WTC11 (cell line): ENCODE measurements at regions not wholly inside any gene's neighbourhood (a gene's known extent, or its start where the extent isn't known, plus 50 kb on each side); places are given as distances from the start of the nearest gene placed in this dataset.

Experiments used
- ATAC-seq: fragments of 200-7000 bp; cut with Tn5 transposase; 2 replicates; pipeline ENCODE4 v1.10.0; 2021; ENCODE audit warnings: mild to moderate bottlenecking, moderate library complexity
- CTCF ChIA-PET: fragments of 300-600 bp; sonication (Branson Sonifier 250); formaldehyde crosslinking; loops from one replicate; lab custom pipeline; 2021; ENCODE audit warnings: antibody characterized with exemption; lab: Charles Lee
- POLR2A ChIA-PET: fragments of 350-600 bp; sonication (Branson Sonifier 250); formaldehyde crosslinking; loops from one replicate; lab custom pipeline; 2021; ENCODE audit warnings: antibody characterized with exemption; lab: Charles Lee
- DNase-seq: peaks from one replicate; pipeline ENCODE4 v3.0.0; 2021; ENCODE audit warnings: low spot score
- H3K27ac Mint-ChIP-seq: 2 replicates; pipeline ENCODE4 v1.8.0; 2021; ENCODE audit warnings: mixed read lengths
- H3K27me3 Mint-ChIP-seq: 2 replicates; pipeline ENCODE4 v1.8.0; 2021; ENCODE audit warnings: low read depth, mild to moderate bottlenecking, moderate library complexity, mixed read lengths
- H3K36me3 Mint-ChIP-seq: 2 replicates; pipeline ENCODE4 v1.8.0; 2021; ENCODE audit warnings: mixed read lengths
- H3K4me1 Mint-ChIP-seq: 2 replicates; pipeline ENCODE4 v1.8.0; 2022; ENCODE audit warnings: mixed read lengths
- H3K4me3 Mint-ChIP-seq: 2 replicates; pipeline ENCODE4 v1.8.0; 2021; ENCODE audit warnings: mild to moderate bottlenecking, moderate library complexity, mixed read lengths
- H3K9me3 Mint-ChIP-seq: 2 replicates; pipeline ENCODE4 v1.8.0; 2021; ENCODE audit warnings: mixed read lengths
- KAT7 ChIP-seq: sonication (generic); formaldehyde crosslinking; IDR thresholded peaks from 2 replicates; pipeline ENCODE4 v1.8.1; 2023; ENCODE audit warnings: missing genetic modification reagents, mild to moderate bottlenecking, borderline replicate concordance
- NR1H2 ChIP-seq: sonication (generic); formaldehyde crosslinking; IDR thresholded peaks from 2 replicates; pipeline ENCODE4 v1.9.0; 2021; ENCODE audit warnings: mild to moderate bottlenecking, moderate library complexity, missing genetic modification reagents
- TCF7 ChIP-seq: sonication (generic); formaldehyde crosslinking; IDR thresholded peaks from 2 replicates; pipeline ENCODE4 v1.8.0; 2022; ENCODE audit warnings: mild to moderate bottlenecking, low read depth, missing genetic modification reagents, moderate library complexity
- ZNF263 ChIP-seq: sonication (generic); formaldehyde crosslinking; IDR thresholded peaks from 2 replicates; pipeline ENCODE4 v1.8.1; 2022; ENCODE audit warnings: low read depth, mild to moderate bottlenecking, moderate library complexity, missing genetic modification reagents
- TF ChIP-seq, protein P1 (sequence below): fragments of 250-450 bp; sonication (Bioruptor Pico); IDR thresholded peaks from 2 replicates; pipeline ENCODE4 v1.9.0; 2021; ENCODE audit warnings: moderate library complexity, mild to moderate bottlenecking, inconsistent platforms, borderline replicate concordance
- TF ChIP-seq, protein P2 (sequence below): sonication (generic); formaldehyde crosslinking; IDR thresholded peaks from 2 replicates; pipeline ENCODE4 v1.8.1; 2023; ENCODE audit warnings: mild to moderate bottlenecking, missing genetic modification reagents, moderate library complexity
- TF ChIP-seq, protein P3 (sequence below): sonication (generic); formaldehyde crosslinking; IDR thresholded peaks from 2 replicates; pipeline ENCODE4 v1.8.1; 2022; ENCODE audit warnings: missing genetic modification reagents, borderline replicate concordance
- TF ChIP-seq, protein P4 (sequence below): sonication (generic); formaldehyde crosslinking; conservative IDR thresholded peaks from 2 replicates; pipeline ENCODE4 v1.8.1; 2023; ENCODE audit warnings: mild to moderate bottlenecking, low read depth, missing genetic modification reagents, moderate library complexity
- TF ChIP-seq, protein P5 (sequence below): fragments of 250-450 bp; sonication (Bioruptor Pico); IDR thresholded peaks from 2 replicates; pipeline ENCODE4 v1.9.0; 2021; ENCODE audit warnings: mild to moderate bottlenecking
- TF ChIP-seq, protein P6 (sequence below): sonication (generic); formaldehyde crosslinking; IDR thresholded peaks from 2 replicates; pipeline ENCODE4 v1.8.0; 2022; ENCODE audit warnings: mild to moderate bottlenecking, missing genetic modification reagents
- TF ChIP-seq, protein P7 (sequence below): sonication (generic); formaldehyde crosslinking; IDR thresholded peaks from 2 replicates; pipeline ENCODE4 v1.8.1; 2022; ENCODE audit warnings: low read depth, mild to moderate bottlenecking, moderate library complexity, missing genetic modification reagents, borderline replicate concordance
- TF ChIP-seq, protein P8 (sequence below): sonication (generic); formaldehyde crosslinking; IDR thresholded peaks from 2 replicates; pipeline ENCODE4 v1.8.0; 2023; ENCODE audit warnings: mild to moderate bottlenecking, missing genetic modification reagents
- TF ChIP-seq, protein P9 (sequence below): sonication (generic); formaldehyde crosslinking; conservative IDR thresholded peaks from 2 replicates; pipeline ENCODE4 v1.8.1; 2022; ENCODE audit warnings: mild to moderate bottlenecking, missing genetic modification reagents

DNA sequence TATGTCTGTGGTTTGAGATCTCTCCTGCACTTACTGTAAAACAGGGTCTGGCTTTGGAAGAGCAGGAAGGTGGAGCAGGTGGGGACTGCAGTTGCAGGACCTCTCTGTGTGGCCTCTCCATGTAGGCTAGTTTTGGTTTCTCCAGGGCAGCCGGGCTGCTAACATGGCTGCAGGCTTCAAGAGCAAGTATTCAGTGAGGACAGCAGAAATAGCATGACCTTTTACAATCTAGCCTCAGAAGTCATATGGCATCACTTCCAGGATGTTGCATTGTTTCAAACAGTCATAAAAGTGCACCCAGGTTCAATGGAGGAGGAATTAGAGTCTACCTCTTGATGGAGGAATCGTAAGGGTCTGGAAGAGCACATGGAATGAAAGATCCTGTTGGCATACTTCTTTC lies 728.7 kb downstream of the NTRK3 start:
- DNase-seq (no peak), ATAC-seq (no peak)
- Mint-ChIP-seq H3K4me3 (no peak overlapping the region), H3K27me3 (no peaks in the 10 kb centered on the region), H3K4me1 (peaks cover 4% of the 10 kb centered on the region; the same call in 1 of the 2 replicates), H3K27ac (no peak overlapping the region), H3K9me3 (peaks cover 28% of the 10 kb centered on the region), H3K36me3 (no peaks in the 10 kb centered on the region)
- ChIA-PET POLR2A (no interaction called here), CTCF (no interaction called here)
- TF ChIP-seq, protein P1, sequence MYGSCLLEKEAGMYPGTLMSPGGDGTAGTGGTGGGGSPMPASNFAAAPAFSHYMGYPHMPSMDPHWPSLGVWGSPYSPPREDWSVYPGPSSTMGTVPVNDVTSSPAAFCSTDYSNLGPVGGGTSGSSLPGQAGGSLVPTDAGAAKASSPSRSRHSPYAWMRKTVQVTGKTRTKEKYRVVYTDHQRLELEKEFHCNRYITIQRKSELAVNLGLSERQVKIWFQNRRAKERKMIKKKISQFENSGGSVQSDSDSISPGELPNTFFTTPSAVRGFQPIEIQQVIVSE (CRISPR knock-in tag): no peak
- TF ChIP-seq, protein P2, sequence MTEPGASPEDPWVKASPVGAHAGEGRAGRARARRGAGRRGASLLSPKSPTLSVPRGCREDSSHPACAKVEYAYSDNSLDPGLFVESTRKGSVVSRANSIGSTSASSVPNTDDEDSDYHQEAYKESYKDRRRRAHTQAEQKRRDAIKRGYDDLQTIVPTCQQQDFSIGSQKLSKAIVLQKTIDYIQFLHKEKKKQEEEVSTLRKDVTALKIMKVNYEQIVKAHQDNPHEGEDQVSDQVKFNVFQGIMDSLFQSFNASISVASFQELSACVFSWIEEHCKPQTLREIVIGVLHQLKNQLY (CRISPR knock-in tag): no peak
- TF ChIP-seq TCF7 (CRISPR knock-in tag): no peak
- TF ChIP-seq, protein P3, sequence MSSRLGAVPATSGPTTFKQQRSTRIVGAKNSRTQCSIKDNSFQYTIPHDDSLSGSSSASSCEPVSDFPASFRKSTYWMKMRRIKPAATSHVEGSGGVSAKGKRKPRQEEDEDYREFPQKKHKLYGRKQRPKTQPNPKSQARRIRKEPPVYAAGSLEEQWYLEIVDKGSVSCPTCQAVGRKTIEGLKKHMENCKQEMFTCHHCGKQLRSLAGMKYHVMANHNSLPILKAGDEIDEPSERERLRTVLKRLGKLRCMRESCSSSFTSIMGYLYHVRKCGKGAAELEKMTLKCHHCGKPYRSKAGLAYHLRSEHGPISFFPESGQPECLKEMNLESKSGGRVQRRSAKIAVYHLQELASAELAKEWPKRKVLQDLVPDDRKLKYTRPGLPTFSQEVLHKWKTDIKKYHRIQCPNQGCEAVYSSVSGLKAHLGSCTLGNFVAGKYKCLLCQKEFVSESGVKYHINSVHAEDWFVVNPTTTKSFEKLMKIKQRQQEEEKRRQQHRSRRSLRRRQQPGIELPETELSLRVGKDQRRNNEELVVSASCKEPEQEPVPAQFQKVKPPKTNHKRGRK (CRISPR knock-in tag): no peak
- TF ChIP-seq, protein P4, sequence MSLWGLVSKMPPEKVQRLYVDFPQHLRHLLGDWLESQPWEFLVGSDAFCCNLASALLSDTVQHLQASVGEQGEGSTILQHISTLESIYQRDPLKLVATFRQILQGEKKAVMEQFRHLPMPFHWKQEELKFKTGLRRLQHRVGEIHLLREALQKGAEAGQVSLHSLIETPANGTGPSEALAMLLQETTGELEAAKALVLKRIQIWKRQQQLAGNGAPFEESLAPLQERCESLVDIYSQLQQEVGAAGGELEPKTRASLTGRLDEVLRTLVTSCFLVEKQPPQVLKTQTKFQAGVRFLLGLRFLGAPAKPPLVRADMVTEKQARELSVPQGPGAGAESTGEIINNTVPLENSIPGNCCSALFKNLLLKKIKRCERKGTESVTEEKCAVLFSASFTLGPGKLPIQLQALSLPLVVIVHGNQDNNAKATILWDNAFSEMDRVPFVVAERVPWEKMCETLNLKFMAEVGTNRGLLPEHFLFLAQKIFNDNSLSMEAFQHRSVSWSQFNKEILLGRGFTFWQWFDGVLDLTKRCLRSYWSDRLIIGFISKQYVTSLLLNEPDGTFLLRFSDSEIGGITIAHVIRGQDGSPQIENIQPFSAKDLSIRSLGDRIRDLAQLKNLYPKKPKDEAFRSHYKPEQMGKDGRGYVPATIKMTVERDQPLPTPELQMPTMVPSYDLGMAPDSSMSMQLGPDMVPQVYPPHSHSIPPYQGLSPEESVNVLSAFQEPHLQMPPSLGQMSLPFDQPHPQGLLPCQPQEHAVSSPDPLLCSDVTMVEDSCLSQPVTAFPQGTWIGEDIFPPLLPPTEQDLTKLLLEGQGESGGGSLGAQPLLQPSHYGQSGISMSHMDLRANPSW (CRISPR knock-in tag): no peak
- TF ChIP-seq, protein P5, sequence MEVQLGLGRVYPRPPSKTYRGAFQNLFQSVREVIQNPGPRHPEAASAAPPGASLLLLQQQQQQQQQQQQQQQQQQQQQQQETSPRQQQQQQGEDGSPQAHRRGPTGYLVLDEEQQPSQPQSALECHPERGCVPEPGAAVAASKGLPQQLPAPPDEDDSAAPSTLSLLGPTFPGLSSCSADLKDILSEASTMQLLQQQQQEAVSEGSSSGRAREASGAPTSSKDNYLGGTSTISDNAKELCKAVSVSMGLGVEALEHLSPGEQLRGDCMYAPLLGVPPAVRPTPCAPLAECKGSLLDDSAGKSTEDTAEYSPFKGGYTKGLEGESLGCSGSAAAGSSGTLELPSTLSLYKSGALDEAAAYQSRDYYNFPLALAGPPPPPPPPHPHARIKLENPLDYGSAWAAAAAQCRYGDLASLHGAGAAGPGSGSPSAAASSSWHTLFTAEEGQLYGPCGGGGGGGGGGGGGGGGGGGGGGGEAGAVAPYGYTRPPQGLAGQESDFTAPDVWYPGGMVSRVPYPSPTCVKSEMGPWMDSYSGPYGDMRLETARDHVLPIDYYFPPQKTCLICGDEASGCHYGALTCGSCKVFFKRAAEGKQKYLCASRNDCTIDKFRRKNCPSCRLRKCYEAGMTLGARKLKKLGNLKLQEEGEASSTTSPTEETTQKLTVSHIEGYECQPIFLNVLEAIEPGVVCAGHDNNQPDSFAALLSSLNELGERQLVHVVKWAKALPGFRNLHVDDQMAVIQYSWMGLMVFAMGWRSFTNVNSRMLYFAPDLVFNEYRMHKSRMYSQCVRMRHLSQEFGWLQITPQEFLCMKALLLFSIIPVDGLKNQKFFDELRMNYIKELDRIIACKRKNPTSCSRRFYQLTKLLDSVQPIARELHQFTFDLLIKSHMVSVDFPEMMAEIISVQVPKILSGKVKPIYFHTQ (CRISPR knock-in tag): no peak
- TF ChIP-seq ZNF263: no peak
- TF ChIP-seq, protein P6, sequence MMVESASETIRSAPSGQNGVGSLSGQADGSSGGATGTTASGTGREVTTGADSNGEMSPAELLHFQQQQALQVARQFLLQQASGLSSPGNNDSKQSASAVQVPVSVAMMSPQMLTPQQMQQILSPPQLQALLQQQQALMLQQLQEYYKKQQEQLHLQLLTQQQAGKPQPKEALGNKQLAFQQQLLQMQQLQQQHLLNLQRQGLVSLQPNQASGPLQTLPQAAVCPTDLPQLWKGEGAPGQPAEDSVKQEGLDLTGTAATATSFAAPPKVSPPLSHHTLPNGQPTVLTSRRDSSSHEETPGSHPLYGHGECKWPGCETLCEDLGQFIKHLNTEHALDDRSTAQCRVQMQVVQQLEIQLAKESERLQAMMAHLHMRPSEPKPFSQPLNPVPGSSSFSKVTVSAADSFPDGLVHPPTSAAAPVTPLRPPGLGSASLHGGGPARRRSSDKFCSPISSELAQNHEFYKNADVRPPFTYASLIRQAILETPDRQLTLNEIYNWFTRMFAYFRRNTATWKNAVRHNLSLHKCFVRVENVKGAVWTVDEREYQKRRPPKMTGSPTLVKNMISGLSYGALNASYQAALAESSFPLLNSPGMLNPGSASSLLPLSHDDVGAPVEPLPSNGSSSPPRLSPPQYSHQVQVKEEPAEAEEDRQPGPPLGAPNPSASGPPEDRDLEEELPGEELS (CRISPR knock-in tag): no peak
- TF ChIP-seq, protein P7, sequence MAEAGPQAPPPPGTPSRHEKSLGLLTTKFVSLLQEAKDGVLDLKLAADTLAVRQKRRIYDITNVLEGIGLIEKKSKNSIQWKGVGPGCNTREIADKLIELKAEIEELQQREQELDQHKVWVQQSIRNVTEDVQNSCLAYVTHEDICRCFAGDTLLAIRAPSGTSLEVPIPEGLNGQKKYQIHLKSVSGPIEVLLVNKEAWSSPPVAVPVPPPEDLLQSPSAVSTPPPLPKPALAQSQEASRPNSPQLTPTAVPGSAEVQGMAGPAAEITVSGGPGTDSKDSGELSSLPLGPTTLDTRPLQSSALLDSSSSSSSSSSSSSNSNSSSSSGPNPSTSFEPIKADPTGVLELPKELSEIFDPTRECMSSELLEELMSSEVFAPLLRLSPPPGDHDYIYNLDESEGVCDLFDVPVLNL (CRISPR knock-in tag): no peak
- TF ChIP-seq, protein P8, sequence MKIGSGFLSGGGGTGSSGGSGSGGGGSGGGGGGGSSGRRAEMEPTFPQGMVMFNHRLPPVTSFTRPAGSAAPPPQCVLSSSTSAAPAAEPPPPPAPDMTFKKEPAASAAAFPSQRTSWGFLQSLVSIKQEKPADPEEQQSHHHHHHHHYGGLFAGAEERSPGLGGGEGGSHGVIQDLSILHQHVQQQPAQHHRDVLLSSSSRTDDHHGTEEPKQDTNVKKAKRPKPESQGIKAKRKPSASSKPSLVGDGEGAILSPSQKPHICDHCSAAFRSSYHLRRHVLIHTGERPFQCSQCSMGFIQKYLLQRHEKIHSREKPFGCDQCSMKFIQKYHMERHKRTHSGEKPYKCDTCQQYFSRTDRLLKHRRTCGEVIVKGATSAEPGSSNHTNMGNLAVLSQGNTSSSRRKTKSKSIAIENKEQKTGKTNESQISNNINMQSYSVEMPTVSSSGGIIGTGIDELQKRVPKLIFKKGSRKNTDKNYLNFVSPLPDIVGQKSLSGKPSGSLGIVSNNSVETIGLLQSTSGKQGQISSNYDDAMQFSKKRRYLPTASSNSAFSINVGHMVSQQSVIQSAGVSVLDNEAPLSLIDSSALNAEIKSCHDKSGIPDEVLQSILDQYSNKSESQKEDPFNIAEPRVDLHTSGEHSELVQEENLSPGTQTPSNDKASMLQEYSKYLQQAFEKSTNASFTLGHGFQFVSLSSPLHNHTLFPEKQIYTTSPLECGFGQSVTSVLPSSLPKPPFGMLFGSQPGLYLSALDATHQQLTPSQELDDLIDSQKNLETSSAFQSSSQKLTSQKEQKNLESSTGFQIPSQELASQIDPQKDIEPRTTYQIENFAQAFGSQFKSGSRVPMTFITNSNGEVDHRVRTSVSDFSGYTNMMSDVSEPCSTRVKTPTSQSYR (CRISPR knock-in tag): no peak
- TF ChIP-seq KAT7 (CRISPR knock-in tag): no peak
- TF ChIP-seq, protein P9, sequence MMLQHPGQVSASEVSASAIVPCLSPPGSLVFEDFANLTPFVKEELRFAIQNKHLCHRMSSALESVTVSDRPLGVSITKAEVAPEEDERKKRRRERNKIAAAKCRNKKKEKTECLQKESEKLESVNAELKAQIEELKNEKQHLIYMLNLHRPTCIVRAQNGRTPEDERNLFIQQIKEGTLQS (CRISPR knock-in tag): no peak
- TF ChIP-seq NR1H2 (CRISPR knock-in tag): no peak
